HT1080 (cell line): ENCODE measurements at regions not wholly inside any gene's neighbourhood (a gene's known extent, or its start where the extent isn't known, plus 50 kb on each side); places are given as distances from the start of the nearest gene placed in this dataset.

Experiments
- DNase-seq: peaks from one replicate; pipeline ENCODE4 v3.0.0-alpha.2; 2015; ENCODE audit warnings: low read depth

GRCh38 chr1:113219377-113219776 lies 146.4 kb downstream of the LRIG2 start:
- no peak for DNase-seq

DNA sequence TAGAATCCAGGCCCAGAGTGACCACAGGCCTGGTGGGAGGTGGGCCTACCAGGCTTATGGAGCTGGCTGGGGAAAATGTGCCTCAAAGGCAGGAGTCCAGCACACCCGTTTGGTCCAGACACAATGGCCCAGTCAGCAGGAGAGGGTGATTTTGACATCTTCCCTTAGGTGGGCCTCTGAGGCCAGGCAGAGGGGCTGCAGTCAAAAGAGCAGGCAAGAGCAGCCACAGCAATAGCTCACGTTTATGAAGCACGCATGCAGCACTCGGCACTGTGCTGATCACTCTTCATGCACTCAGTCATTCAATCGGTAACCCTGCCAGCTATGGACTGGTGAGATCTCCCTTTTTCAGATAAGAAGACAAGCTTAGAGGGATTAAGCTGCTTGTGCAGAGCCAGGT lies 146.8 kb downstream of the LRIG2 start:
- no peak for DNase-seq

DNA sequence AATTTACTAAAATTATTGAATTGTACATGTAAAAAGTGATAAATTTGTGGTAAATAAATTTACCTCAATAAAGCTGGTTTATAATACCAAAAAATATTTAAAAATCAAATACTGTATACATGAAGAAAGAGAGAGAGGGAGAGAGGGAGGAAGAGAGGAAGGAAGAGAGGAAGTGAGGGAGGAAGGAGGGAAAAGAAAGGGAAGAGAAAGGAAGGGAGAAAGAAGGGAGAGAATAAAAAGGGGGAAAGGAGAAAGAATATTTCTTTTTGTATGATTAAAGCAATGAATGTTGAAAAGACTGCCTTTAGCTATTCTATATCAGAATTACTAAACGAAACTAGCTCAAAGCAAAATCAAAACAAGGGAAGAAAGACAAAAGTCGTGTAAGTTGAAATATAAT lies 150.0 kb downstream of the LRIG2 start:
- DNase-seq, result no peak

GRCh38 chr1:113223546-113223945 lies 150.5 kb downstream of the LRIG2 start:
- no peak for DNase-seq

- DNase-seq, result peak; percentile 66
These were observed 153.2 kb downstream of the LRIG2 start for GRCh38 chr1:113226148-113226547.

GRCh38 chr1:113231866-113232265 lies 158.4 kb upstream of the MAGI3 start:
- no peak for DNase-seq

DNA sequence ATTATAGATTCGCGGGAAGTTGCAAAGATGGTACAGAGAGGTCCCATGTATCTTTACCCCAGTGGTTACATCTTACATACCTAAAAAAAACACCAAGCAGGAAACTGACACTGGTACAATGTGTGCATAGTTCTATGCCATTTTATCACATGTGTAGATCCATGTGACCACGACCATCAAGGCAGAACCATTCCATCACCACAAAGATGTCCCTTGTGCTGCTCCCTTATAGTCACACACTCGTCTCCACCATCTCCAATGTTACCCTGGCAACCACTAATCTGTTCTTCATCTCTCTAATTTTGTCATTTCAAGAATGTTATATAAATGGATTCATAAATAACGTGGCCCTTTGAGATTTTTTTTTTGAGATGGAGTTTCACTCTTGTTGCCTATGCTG lies 156.9 kb upstream of the MAGI3 start:
- no peak for DNase-seq

- DNase-seq, result no peak
These were observed 149.1 kb upstream of the MAGI3 start for GRCh38 chr1:113241237-113241636.

DNA sequence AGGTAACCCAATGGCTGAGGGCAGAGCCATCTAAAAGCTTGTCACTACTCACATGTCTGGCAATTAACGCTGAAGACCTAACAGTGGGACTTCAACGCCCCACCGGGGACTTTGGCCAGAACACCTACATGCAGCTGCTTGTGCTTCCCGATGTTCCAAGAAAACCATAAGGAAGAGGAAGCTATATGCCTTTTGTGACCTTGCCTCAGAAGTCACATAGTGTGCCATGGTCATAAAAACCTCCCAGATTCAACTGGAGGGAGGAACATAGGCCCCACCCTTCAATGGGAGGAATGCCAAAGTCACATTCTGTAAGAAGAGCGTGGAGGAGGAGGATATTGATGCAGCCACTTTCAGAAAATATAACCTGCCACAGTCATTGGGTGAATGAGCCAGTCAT lies 147.8 kb upstream of the MAGI3 start:
- no peak for DNase-seq

DNA sequence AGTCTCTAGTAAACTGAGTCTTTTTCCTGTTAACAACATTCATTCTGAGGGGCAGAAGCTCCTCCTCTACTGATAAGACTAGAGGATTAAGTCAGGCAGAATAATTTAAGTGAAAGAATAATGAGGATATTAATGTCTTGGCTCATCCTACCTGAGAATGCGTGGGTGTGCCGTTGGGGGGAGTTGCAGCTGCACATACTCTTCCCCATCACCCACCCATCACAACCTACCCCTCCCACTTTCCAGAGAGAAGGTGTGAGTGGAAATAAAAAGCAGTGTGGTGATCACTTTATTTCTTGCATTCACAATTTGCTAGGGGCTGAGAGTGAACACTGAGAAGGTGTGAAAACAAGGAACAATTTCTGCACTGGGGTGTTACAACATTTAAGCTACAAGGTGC lies 146.8 kb upstream of the MAGI3 start:
- no peak for DNase-seq

- DNase-seq, result no peak
These were observed 146.0 kb upstream of the MAGI3 start for GRCh38 chr1:113244112-113244820.

DNA sequence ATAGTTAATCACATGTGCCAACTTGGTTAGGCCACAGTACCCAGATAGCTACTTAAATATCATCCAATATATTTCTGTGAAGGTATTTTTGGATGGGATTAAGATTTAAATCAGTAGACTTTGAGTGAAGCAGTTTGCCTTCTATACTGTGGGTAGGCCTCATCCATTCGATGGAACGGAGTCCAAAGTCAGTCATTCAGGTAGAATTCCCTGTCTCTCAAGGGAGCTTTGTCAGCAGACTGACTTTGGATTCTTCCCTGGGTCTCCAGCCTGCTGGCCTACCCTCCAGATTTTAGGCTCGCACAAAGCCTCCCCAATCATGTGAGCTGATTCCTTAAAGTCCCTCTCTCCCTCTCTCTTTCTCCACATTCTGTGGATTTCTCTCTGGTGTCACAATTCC lies 145.1 kb upstream of the MAGI3 start:
- no peak for DNase-seq

DNA sequence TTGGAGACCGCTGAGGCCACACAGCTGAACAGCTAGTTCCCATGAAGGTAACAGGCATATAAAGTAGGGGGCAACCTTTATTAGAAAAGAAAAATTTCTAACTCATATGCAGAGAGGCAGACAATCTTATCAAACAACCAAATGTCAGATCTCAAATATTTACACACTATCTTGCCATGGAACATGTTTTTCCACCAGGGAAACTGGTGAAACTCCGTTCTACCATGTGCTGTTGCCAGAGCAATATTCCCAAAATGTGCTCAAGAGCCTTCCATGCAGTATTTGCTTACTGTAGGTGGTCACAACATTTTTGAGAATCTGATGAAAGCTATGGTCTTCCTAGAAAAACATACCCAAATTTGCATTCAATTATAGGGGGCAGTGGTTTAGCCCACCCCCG lies 143.4 kb upstream of the MAGI3 start:
- no peak for DNase-seq

DNA sequence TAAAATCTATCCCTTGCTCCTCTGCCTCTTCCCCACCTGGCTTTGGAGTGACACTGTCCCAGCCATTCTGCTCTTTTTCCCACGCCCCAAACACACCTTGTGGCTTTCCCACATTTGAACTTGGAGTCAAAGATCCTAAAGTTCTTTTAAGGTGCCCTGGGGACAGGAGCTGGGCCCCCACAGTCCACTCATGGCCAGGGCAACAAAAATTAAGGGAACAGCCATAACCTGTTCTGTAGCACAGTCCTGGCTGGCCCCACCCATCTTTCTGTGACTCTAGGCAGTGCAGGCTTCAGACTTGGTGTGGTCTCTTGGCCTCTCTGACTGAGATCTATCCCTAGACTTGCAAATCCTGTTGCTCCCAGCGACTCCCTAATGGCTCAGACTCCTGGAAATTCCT lies 143.0 kb upstream of the MAGI3 start:
- no peak for DNase-seq

DNA sequence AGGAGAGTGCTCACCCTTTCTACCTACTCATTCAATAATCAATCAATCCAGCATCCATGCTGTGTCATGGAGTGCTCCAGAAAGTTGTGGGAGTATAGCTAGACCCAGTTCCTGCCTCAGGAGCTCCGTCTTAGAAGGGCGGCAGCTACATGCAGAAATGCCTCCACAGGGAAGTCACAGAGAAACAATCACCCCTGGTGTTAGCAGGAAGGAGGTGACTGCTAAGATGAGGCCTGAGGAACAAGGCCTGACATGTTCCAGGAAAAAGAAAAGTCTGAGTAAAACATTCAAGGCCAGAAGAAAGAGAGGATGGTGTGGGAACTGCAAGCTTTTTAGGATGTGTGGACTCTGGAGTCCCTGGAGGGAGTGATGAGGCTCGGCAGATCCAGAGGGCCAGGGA lies 142.5 kb upstream of the MAGI3 start:
- DNase-seq, result no peak

GRCh38 chr1:113248494-113248893 lies 141.8 kb upstream of the MAGI3 start:
- DNase-seq, result no peak

- DNase-seq, result no peak
These were observed 140.2 kb upstream of the MAGI3 start for GRCh38 chr1:113250161-113250560.

- DNase-seq, result no peak
These were observed 138.1 kb upstream of the MAGI3 start for GRCh38 chr1:113252166-113252565.

GRCh38 chr1:113253187-113253586 lies 137.1 kb upstream of the MAGI3 start:
- no peak for DNase-seq

DNA sequence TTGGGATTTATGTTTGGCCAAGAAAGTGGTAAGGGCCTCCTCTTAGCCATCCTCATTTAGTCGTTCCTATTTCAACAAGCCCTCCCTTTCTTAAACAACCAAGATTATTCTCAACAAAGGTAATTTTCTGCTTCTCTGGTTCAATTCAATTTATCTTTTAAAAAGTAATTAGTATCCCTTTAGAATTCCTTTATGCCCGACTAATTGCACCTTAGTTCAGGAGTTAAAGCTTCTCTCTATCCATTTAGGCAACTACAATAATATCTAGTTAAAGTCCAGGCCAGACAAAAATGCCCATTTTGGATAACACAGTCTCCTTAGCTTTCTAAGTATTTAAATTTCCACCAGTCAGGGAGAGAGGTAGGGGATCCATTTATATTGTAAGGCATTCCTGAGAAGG lies 136.7 kb upstream of the MAGI3 start:
- no peak for DNase-seq

DNA sequence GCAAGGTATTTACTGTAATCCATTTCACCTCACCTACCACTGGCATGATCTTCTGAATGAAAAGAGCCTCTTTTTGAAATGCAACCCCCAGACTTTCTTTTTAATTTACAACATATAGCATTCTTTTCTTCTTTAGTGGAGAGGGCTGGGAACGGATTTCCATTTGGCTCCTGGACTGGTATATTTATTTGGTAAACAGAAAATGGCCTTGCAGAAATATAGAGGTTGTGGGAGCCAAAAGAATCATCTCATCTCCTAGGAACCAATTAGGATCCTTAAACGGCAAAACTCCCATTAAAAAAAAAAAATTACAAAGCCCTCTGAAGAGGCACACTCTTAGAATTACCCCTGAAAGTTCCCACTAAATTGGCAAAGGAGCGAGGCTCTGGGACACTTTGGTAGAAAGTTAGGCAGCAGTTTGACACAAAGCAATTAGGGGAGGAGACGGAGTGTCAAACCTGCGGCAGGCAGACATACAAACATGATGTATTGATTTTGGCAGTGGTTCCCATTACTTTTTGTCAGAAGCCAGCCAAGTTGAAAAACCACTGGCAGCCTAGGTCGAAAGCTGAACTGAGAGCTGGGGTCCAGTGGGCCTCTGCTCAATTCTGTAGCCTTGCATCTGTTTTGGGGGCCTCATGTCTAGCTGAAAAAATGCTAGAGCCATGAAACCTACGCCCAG lies 135.1 kb upstream of the MAGI3 start:
- no peak for DNase-seq

GRCh38 chr1:113255720-113256347 lies 134.5 kb upstream of the MAGI3 start:
- DNase-seq, result no peak

DNA sequence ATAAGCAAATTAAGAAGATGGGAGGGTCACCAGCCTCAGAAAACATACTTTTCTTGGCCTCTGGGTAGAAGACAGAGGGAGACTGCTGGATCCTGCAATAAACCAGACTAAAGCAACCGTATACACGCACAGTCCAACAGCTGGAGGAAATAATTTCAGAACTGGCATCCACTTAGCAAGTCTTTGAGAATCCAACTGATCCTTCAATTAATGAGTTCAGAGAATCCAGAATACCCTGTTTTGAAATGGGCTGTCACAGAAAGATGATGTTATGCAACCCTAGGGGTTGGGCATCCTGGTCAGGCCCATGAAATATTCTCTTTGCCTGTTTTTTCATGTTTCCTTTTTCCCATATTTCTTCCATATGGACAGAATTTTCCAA lies 134.0 kb upstream of the MAGI3 start:
- DNase-seq, result no peak
